Fibroblast of skin of right quadriceps (primary cell): ENCODE measurements at regions not wholly inside any gene's neighbourhood (a gene's known extent, or its start where the extent isn't known, plus 50 kb on each side); places are given as distances from the start of the nearest gene placed in this dataset.
A peak's percentile ranks its signal among the peaks of the same experiment; 100 is the strongest.
"Not testable (repeated sequence)": the region's sequence is repeated elsewhere in the genome, so short reads cannot be mapped to it uniquely, and the experiment has no call there.

ENCODE experiments used
- DNase-seq: peaks from one replicate; pipeline ENCODE4 v3.0.0-alpha.2; 2013

DNA sequence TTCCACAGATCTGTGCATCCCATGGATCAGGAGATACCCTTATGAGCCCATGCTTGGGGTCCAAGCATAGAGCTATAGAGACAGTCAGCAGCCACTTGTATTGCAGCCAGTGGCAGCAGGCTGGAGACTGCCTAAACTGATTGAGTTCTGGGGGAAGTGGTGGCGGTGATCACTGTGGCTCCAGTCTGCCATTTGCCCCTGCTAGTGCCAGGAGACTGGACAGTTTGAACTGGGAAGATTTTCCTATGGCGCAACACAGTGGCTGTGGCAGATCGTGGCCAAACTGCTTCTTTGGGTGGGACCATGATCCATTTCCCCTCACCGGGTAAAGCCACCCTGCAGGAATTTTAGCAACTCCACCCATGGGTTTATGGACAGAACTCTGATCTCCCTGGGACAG, 679.7 kb upstream of the SEMA3D start:
- no peak for DNase-seq

DNA sequence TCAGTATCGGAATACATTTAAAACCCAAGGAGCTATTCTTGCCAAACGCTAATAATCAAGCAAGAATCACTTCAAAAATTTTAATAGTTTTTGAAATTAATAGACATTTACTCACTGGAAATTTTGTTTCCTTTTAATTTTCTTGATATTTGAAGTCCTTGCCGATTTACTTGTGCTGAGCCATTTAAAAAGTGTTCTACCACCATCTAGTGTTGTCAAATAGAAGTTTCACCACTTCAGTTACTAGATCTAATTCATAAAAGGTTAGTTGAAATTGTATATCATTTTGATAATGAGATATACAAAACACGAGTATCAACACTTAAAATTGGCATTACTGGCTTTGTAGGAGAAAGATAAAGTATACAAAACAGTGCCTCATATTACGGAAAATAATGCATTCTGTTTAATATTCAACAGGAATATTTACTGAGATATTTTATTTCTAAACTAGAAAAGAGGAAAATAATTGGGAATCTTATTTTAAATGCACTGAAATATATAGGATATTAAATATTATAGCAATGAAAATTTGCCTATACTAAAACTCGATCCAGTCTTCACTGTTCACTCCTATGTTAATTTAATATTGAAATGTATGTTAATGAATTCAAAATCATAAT, 664.8 kb upstream of the SEMA3D start:
- peak; percentile 57 for DNase-seq

DNA sequence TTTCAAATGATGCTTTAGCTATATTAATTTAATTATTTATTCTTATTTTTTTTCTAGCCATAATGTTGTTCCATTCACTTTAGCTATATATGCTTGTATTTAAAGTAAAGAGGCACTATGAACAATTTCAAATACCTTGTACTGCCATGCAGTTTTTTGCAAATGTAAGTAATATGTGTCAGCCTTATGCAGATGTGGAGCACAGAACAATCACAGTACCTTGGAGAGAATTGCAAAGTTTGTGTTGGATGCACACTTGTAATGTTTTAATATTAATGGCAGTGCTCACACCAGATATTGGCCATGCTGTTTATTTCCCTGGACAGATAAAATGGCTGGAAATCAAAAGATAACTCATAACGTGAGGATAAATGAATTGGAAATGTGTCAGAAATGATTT, 663.5 kb upstream of the SEMA3D start:
- DNase-seq = no peak

DNA sequence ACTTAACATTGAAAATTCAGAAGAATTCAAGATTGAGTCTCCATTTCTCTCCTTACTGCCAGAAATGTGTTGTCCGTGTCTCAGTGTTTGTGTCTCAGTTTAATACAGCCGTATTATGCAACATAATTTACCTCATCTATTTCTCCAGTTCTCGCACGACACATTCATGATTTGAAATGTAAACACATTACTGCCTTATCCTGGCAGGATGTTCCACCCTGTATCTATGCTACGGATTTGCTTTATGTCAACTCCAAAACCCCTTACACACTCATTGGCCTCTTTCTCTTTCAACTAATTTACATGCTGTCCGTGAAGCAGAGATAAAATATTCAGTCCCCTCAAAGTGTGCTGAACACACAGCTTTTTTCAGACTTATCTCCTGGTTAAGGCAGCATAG, 653.7 kb upstream of the SEMA3D start:
- no peak for DNase-seq

DNA sequence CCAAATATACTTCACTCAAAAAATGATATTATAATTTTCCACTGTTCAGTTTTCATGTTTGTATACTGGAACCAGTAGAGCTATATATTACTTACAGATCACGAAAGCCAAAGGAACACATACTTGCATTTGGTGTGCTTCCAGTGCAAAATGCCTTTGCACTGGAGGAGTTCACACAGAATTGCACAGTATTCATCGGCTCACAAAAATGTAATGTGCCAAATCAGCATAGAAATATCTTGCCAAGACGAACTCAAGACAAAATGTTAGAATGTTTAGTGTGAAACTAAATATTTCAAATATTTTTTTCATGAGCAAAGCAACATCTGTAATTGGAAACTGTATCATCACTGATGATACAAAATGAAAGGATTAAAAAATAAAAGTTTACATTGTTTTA, 646.2 kb upstream of the SEMA3D start:
- DNase-seq = peak; percentile 83

DNA sequence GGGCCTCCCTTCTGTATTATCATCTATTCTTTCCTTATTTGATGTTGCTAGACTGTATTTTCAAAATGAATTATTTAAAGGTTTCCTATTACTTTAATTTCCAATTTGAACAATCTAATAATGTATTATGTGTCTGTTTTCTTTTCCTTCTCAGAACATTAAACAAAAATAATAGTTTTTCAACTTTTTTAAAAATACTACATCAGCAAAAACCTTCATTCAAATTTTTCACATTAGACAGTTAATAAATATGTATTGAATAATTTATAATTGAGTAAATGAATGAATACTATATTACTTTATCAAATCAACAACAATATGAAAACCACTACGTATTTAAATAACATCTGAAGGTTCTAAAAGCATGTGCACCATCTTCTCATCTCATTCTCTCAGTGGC, 644.1 kb upstream of the SEMA3D start:
- DNase-seq = no peak

DNA sequence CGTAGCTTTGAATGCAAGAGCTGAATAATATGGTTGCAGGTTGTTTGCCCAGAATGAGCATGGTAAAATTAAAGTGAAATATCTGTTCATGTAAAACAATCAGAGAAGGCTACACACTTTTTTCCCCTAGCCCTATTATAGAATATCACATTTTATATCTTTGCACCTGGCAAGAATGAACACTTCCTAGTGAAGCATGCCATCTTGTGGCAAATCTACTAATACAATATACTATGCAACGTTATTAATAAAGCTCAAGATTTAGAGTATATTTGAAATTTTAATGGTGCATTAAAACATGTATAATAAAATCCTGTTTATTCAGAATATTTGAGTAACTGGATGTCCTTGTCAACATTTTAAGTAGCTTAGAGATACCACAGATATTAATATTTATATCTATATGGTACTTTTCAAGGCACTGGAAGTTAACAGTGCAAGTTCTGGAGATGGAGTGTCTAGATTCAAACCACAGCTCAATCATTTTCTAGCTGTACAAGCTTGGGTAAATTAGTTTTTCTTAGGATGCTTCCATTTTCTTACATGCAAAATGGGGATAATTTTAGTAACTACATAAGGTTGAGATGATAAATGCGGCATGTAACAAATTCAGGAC, 643.1 kb upstream of the SEMA3D start:
- peak; percentile 42 for DNase-seq

DNA sequence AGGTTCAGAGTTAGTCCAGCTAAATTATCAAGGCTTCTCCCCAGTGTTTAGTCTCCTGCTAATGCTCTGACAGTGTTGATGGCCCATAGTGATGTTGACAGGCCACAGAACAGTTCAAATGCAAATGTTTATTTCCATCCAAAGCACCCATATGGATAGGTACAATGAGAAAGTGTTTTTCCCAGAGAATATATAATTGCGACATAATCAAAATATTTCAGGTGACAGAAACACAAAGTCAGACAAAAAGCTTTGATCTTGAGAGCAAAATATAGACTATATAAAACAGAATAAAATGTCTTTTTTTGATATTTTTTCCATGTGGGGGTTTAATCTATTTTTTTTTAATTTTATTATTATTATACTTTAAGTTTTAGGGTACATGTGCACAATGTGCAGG, 642.3 kb upstream of the SEMA3D start:
- DNase-seq = no peak

DNA sequence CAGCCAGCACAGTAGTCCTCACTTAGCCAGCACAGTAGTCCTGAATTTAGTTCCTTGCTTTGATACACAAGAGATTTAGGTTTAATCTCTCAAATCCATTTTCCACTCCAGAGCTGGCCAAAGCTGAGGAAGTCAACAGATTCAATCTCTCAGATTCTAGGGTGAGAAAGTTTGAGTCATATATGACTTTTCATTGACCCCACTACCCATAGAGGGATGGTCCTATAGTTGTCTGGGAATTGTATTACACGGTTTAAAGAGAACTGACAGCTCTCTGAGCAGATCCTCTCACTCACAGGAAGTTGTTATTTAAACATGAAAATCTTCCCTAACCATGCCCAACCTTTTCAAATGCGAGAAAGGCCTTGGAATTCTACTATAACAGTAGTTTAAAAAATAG, 641.8 kb upstream of the SEMA3D start:
- peak; percentile 28 for DNase-seq

DNA sequence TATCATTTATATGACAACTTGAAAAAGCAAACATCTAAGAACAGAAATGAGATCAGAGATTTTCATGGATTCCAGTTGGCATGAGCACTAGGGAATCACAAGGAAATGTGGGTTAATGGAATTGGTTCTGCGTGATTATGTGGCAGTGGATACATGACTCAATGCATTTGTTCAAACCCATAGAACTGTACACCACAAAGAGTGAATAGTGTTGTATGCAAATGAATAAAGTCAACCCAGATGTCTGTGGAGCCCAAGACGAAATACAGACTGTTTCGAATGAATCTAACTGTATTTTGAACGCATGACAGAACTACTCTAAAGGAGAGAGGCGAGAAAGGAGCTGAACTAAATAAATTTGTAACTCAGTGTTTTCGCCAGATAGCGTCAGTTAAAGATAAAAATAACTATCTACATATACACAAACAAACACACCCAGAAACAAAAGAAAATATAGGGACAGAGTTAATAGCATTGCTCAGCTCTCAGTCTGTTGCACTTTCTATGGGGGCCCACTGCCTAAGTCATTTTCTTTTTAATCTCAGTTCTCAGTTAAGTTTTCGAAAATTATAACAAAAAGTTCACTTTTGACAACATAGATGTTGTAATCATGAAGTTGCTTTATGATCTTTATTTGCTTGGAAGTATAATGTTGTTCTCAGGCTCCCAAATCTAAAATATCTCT, 636.7 kb upstream of the SEMA3D start:
- DNase-seq = peak; percentile 41

DNA sequence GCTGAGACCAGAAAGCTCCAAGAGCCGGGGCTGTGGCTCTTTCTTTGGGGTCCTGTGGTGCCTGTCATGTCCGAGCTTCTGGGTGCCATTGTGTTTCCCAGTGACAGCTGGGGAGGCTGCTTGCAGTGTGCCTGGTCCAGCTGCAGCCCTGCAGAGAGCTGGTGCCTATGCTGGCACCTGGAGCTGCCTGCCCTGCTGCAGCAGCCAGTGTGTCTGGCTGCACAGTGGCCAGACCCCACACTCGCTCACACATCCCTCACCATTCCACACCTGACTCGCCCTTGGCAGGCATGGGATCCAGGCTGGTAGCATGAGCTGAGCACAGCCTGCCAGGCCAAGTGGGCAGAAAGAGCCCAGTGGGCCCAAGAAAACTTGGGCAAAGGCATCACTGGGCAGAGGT, 635.1 kb upstream of the SEMA3D start:
- DNase-seq = no peak

DNA sequence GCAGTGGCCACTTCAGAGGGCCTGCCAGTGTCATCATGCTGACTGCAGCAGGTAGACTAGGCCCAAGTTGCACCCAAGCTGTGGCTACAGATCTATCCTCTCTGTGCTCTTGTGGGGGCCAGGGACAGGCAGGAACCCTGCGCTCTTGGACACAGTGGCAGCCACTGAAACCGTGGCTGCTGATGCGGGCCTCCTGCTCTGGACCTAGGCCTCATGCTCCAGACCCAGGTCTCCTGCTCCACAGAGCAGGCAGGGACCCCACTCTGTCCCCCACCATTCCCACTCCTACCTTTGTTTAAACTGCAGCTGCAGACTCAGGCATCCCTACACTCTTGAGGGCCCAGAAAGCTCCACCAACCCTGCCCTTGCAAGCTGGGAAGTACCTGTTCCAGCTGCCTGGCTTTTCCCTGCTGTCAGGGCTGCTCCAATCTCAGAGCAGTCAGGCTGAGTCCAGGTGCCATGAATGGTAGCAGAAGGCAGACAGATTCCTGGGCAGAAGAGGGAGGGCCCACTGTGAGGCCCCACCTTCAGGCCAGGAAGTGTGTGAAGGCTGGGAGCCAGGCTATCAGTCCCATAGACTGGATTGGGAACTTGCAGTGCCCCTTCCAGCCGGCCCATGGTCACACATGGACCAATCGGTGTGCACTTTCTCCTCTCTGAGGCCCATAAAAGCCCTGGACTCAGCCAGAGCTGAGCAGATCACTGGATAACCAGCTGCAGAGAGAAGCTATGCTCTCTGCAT, 634.0 kb upstream of the SEMA3D start:
- DNase-seq = no peak

DNA sequence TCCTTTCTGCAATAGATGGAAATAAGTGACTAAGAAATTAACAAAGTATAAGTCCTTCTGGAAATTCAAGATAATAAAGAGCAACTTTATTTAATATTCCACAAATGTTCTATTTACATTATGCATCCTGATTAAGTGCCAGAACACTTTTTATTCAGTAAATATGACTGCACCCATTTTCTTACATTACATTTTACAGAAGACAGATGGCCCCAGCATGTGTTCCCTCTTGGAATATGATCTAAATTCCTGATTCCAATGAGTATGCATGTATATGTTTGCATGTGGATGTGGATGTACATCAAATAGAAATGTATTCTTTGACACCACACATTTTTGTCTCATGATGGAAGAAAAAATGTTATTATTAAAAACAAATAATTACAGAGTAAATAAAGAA, 628.7 kb upstream of the SEMA3D start:
- DNase-seq = no peak

DNA sequence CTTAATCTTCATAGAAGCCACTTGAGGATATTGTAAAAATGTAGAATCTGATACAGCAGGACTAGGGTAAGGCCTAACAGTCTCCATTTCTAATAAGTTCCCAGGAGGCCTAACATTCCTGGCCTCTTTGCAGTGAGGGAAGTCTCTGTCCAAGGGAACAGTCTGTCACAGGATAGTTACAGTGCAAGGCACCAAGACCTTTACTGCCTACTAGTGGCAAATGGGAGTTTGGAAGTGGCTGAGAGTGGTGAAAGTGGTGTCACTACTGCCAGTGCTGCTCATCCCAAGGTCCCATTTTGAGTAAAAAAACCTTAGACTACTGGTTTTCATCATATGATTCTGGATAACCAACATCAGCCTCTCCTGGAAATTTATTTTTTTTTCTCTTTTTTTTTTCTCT, 619.5 kb upstream of the SEMA3D start:
- no peak for DNase-seq

DNA sequence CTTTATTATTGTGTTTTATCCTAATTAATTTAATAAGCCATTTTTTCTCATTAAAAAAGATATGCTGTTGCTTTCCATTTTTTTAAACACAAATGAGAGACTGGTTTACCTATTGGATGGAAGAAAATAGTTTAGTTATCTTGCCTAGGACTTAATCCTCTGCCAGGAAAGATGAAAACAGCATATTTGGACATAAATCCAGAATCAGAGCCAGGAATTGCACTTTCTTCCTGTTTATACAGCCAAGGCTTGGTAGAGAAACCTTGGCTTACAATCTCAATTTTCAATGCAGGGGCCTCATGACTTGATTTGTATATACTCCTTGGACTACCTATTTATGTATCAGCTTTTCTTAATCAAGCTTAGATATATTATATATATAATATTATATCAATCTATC, 618.8 kb upstream of the SEMA3D start:
- no peak for DNase-seq

DNA sequence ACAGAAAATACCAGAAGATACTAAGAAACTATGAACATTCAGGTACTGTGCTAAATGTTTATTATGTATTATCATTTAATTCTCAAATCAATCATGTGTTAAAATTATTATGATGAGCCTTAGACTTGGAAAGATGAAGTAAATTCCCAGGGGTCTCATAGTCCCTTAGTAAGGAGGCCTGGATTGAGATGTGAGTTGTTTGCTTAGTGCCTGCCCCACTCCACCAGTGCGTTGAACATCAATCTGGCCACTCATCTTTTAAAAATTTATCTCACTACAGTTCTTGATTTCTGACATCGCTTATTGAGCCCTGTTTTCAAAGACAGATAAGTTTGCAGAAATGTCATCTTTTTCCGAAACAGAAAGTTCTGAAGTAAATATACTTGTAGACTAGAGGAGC, 618.4 kb upstream of the SEMA3D start:
- no peak for DNase-seq

DNA sequence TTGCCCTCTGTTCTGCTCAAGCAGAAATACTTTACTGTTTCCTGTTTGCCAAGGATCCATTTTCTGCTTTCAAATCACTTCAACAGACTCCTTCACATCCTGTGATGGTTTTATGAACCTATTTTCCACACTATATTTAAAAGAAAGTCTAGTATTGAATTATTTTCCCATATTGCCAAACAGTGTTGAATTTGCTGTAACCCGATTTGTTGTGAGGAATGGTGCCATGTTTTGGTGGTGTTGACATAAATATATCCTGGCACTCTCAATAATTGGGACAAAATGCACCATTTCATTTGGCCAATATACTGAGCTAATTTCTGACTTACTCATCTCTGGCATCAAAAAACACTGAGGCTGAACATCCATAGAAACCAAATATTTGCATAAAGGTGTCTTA, 615.4 kb upstream of the SEMA3D start:
- no peak for DNase-seq

DNA sequence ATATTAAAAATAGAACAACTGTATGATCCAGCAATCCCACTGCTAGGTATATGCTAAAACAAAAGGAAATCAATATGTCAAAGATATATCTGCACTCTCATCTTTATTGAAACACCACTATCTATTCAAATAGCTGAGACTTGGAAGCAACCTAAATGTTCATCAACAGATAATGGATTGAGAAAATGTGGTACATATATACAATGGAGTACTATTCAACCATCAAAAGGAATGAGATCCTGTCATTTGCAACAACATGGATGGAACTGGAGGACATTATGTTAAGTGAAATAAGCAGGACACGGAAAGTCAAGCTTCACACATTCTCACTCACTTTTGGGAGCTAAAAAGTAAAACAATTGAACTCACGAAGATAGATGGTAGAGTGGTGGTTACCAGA, 610.1 kb upstream of the SEMA3D start:
- DNase-seq = no peak

DNA sequence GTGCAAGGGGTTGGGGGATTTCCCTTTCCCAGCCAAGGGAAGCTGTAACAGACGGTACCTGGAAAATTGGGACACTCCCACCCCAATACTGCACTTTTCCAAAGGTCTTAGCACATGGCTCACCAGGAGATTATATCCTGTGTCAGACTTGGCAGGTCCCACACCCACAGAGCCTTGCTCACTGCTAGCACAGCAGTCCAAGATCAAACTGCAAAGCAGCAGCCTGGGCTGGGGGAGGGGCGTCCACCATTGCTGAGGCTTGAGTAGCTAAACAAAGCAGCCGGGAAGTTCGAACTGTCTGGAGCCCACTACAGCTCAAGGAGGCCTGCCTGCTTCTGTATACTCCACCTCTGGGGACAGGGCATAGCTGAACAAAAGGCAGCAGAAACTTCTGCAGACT, 604.2 kb upstream of the SEMA3D start:
- DNase-seq = not testable (repeated sequence)

DNA sequence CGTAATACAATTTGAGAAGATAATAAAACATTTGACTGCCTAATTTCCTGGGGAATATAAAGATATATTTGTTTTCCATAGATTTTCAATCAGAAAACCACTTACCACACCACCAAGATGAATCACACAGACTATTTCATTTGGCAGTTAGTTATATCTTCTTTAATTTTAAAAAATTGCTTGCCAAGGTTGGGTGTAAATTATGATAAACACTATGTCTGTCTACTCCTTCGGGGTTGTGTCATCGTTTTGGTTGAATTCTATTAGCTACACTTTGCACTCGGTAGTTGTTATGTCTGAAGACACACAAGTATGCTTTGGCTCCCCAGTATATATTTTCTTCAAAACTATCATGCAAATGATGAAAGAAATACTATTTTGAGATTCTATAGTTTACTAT, 594.8 kb upstream of the SEMA3D start:
- peak; percentile 69 for DNase-seq

DNA sequence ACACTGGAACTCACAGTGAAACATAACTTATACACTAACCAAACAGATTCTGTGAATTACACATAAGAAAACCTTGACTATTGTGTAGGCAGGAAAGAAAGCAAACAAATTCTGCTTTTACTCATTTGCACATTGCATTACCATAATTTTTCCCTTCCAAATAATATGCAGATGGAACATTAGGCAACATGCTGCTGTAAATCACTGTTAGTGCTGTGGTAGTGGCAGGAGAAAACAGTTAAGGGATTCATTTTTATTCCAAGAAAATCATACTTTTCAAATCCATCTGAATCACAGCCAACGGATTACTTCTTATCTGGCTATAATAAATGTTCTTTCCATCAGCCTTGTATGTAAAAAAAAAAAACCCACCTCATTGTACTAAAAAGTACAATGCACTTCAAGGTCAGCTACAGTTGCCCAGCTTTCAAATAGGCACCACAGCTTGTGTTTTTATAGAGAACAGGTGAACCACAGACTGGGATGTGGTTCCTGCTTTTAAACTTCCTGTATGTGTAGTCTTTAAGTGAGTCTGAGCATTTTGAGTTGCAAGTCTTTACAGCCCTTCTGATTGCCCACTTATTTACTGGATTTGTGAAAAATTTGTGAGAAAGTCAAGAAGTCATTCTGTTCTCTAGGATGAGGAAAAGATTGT, 590.0 kb upstream of the SEMA3D start:
- peak; percentile 74 for DNase-seq

DNA sequence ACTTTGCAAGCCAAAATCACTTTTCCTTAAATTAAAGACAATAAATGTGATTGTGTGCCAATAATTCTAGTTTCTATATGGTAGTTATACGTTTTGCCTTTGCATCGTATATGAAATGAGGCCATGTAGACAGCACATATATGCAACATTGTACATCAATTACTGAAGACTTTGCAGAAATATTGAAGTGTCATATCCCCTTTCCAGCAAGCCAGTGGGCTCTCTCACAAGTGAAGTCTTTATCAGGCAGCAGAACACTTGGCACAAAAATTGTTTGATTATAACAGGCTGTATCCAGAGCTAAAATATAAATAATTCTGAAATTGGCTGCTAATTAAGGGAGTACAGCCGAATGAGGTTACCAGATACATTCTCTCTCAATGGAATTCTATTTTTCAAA, 588.6 kb upstream of the SEMA3D start:
- no peak for DNase-seq

DNA sequence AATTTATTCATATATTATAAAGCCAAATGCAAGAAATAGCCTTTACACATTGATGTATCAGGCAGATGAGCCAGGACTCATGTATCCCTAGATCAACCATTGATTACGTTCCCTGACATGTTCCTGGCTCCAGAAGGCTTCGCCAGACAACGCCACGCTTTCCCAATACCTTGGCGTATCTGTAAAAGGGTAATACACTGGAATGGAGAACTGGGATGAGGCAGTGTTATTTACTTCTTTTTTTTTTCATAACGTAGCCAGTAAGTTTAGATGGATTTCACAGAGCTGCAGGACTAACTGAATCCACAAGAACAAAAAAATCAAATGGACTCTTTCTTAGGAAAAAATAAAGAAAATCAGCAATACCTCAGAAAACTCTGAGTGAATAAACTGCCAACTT, 588.1 kb upstream of the SEMA3D start:
- DNase-seq = no peak
